Kidney (tissue), 13 donors: ENCODE measurements at regions not wholly inside any gene's neighbourhood (a gene's known extent, or its start where the extent isn't known, plus 50 kb on each side); places are given as distances from the start of the nearest gene placed in this dataset.

Experiments used
- DNase-seq, 5 donors: peaks; one replicate each; pipeline ENCODE4 v3.0.0-alpha.2; 2013 to 2020
- FAIRE-seq: peaks from 2 replicates; lab custom pipeline; 2012; peaks lifted over from hg19 to GRCh38; lab: Jason Lieb, UNC
- H3K27ac ChIP-seq, 2 donors: one replicate each; pipeline ENCODE4 v1.7.0; 2013; ENCODE audit warnings: low read depth in 2 of 2, low read length in 2 of 2, inconsistent platforms in 1 of 2
- H3K27me3 ChIP-seq: one replicate; pipeline ENCODE4 v1.7.1; 2013; ENCODE audit warnings: low read length, inconsistent platforms; ENCODE audit not compliant: control insufficient read depth, insufficient read depth
- H3K36me3 ChIP-seq, 3 donors: one replicate each; pipeline versions ENCODE4 v1.7.0 to v1.7.1; 2013; ENCODE audit warnings: low read length in 3 of 3, control low read depth in 1 of 3, inconsistent platforms in 1 of 3; ENCODE audit not compliant: insufficient read depth in 3 of 3, control insufficient read depth in 2 of 3
- H3K4me1 ChIP-seq, 3 donors: one replicate each; pipeline versions ENCODE4 v1.7.0 to v1.7.1; 2013; ENCODE audit warnings: low read length in 3 of 3, inconsistent platforms in 1 of 3, low read depth in 1 of 3; ENCODE audit not compliant: control insufficient read depth in 2 of 3, insufficient read depth in 2 of 3
- H3K4me3 ChIP-seq, 3 donors: one replicate each; pipeline versions ENCODE4 v1.7.0 to v1.8.1; 2013; ENCODE audit warnings: low read length in 3 of 3, control low read depth in 1 of 3, inconsistent platforms in 1 of 3
- H3K9ac ChIP-seq, 3 donors: one replicate each; pipeline versions ENCODE4 v1.7.0 to v1.7.1; 2013; ENCODE audit warnings: low read length in 3 of 3, control low read depth in 1 of 3, inconsistent platforms in 1 of 3
- H3K9me3 ChIP-seq, 3 donors: one replicate each; pipeline versions ENCODE4 v1.7.0 to v1.7.1; 2013; ENCODE audit warnings: low read length in 3 of 3, control low read depth in 1 of 3, inconsistent platforms in 1 of 3; ENCODE audit not compliant: control insufficient read depth in 2 of 3, insufficient read depth in 1 of 3
- intact Hi-C: fragments of 100-400 bp; cut with DNase I; formaldehyde crosslinking; loops from one replicate; pipeline ENCODE4 v1.11.1; 2022
- TF ChIP-seq, protein P1 (sequence below): IDR thresholded peaks from 3 replicates; pipeline ENCODE4 v1.5.1; 2012; ENCODE audit warnings: mild to moderate bottlenecking, moderate library complexity, borderline replicate concordance; ENCODE audit not compliant: insufficient read depth; ENCODE audit errors: extremely low read depth
- donor health status: control.
- donor health status: control.
- donor health status: control.
- donor health status: control.
- donor health status: control.
- donor health status: DM: yes; HTN: yes; CAD: no.
- donor health status: Normal renal cell carcinoma (clear cell type).

DNA sequence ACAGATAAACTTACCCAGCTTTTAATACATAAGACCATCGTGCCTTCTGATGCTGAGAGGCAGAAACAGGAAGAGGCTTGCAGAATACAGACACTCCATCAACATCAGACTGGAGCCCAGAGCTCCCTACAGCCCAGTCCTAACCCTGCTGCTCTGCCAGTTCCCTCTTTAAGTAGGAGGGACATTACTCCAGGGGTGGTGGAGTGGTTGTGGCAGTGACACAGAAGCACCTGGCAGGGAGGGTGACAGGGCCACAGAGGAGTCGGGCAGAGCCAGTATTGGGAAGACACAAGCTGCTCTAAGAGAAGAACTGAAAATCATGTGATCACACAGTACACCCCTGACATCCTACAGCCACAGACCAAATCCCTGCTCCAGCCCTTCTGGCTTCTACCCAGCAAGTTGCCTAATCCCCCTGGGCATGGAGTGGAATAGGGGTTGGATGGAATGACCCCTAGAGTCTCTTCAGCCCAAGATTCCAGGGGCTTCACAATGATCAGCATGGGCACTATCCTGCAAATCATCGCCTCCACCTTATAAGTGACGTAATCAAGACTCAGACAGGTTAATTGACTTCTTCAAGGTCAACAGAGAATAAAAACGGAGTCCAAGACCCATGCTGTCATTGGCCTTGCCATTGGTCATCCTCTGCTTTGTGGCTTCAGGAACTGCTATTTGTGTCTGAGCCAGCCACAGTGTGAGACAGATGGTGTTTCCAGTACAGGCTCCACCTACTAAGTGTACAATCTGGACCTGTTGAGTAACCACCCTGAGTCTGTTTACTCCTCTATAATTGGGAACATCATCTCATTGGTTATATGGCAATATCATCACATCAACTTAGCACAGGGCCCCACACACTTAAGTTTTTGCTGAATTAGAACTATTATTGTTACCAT lies 61.1 kb upstream of the ZMIZ1 start:
- no peak overlapping the region for H3K27ac ChIP-seq
- no peaks in the 10 kb centered on the region for H3K27me3 ChIP-seq
- TF ChIP-seq, protein P1, sequence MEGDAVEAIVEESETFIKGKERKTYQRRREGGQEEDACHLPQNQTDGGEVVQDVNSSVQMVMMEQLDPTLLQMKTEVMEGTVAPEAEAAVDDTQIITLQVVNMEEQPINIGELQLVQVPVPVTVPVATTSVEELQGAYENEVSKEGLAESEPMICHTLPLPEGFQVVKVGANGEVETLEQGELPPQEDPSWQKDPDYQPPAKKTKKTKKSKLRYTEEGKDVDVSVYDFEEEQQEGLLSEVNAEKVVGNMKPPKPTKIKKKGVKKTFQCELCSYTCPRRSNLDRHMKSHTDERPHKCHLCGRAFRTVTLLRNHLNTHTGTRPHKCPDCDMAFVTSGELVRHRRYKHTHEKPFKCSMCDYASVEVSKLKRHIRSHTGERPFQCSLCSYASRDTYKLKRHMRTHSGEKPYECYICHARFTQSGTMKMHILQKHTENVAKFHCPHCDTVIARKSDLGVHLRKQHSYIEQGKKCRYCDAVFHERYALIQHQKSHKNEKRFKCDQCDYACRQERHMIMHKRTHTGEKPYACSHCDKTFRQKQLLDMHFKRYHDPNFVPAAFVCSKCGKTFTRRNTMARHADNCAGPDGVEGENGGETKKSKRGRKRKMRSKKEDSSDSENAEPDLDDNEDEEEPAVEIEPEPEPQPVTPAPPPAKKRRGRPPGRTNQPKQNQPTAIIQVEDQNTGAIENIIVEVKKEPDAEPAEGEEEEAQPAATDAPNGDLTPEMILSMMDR, result no peak
- no peak for FAIRE-seq
- DNase-seq, result no peak
- no peaks in the 10 kb centered on the region for H3K9me3 ChIP-seq
- no peak overlapping the region for H3K4me3 ChIP-seq
- H3K9ac ChIP-seq, result no peak overlapping the region
- intact Hi-C loops, result no loop called here
- H3K4me1 ChIP-seq, result no peaks in the 10 kb centered on the region
- H3K36me3 ChIP-seq, result no peaks in the 10 kb centered on the region

DNA sequence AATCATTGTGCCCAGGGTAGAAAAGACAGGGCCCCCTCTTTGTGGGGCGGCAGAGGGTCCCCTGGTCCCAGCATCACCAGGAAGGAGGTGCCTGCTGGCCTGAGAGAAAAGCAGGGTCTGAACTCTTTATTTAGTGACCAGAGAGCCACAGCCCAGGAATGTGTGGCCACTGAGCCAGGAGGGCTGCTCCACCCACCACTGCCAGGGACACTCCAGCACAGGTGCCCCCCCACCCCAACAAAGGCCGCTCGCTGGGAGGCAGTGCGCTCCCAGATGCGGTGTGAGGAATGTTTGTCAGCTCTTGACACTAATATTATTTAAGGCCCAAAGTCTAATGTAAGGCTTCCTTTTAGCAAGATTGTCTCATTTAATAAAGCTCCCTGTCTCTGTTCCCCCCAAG lies 59.6 kb upstream of the ZMIZ1 start:
- Histone ChIP-seq H3K9ac (no peak overlapping the region), H3K36me3 (no peaks in the 10 kb centered on the region), H3K27ac (no peak overlapping the region), H3K4me1 (no peaks in the 10 kb centered on the region), H3K4me3 (no peak overlapping the region), H3K9me3 (no peaks in the 10 kb centered on the region), H3K27me3 (no peaks in the 10 kb centered on the region)
- TF ChIP-seq, protein P1, result no peak
- intact Hi-C loops, result no loop called here
- FAIRE-seq, result no peak
- DNase-seq, result peak in 1 of 5 donors; percentile 61

DNA sequence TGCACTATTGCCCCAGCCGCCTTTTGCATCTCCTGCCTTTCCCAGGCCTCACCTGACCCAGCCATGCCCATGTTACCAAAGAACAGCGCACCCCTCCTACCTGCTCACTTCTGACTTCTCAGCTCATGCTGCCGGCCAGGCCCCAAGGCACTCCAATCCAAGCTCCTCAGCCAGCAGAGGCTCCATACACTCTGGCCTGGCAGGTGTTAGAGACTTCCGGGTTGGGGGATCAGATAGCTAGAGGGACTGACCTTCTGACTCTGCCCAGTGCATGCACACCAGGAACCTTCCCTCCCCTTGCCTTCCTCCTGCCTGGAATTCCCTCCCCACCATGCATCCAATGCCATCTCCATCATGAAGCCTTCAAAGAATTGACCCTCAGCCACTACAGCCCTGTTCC lies 56.2 kb upstream of the ZMIZ1 start:
- Histone ChIP-seq H3K4me1 (no peaks in the 10 kb centered on the region), H3K9me3 (peaks cover 0 to 1% (median 0%) of the 10 kb centered on the region in 3 donors), H3K4me3 (no peak overlapping the region), H3K27ac (no peak overlapping the region), H3K27me3 (no peaks in the 10 kb centered on the region), H3K9ac (no peak overlapping the region), H3K36me3 (no peaks in the 10 kb centered on the region)
- TF ChIP-seq, protein P1, result no peak
- FAIRE-seq, result no peak
- no peak for DNase-seq
- intact Hi-C loops, result no loop called here
